ENCODE measurements at regions not wholly inside any gene's neighbourhood (a gene's known extent, or its start where the extent isn't known, plus 50 kb on each side); places are given as distances from the start of the nearest gene placed in this dataset.

- H3K4me3 ChIP-seq (ENCODE audit: control insufficient read depth, low read depth, low read length), result no peak overlapping the region
- DNase-seq (ENCODE audit: low read depth), result no peak
- TF ChIP-seq CTCF (IDR thresholded peaks at IDR 0.05; ENCODE audit: control insufficient read depth, insufficient read depth, low read depth, low read length, missing control alignments), result peak; percentile 52
These were observed 196.9 kb downstream of the CSNK2A3 start for GRCh38 chr11:11155962-11156815.

GRCh38 chr11:11152877-11153276 lies 200.2 kb downstream of the CSNK2A3 start:
- no peak for TF ChIP-seq CTCF (IDR thresholded peaks at IDR 0.05; ENCODE audit: control insufficient read depth, insufficient read depth, low read depth, low read length, missing control alignments)
- DNase-seq (ENCODE audit: low read depth), result no peak
- no peak overlapping the region for H3K4me3 ChIP-seq (ENCODE audit: control insufficient read depth, low read depth, low read length)

- H3K4me3 ChIP-seq (ENCODE audit: control insufficient read depth, low read depth, low read length), result no peak overlapping the region
- TF ChIP-seq CTCF (IDR thresholded peaks at IDR 0.05; ENCODE audit: control insufficient read depth, insufficient read depth, low read depth, low read length, missing control alignments), result no peak
- DNase-seq (ENCODE audit: low read depth), result no peak
These were observed 203.2 kb downstream of the CSNK2A3 start for GRCh38 chr11:11149671-11150459.

- TF ChIP-seq CTCF (IDR thresholded peaks at IDR 0.05; ENCODE audit: control insufficient read depth, insufficient read depth, low read depth, low read length, missing control alignments), result no peak
- DNase-seq (ENCODE audit: low read depth), result no peak
- H3K4me3 ChIP-seq (ENCODE audit: control insufficient read depth, low read depth, low read length), result no peak overlapping the region
These were observed 204.5 kb downstream of the CSNK2A3 start for GRCh38 chr11:11148596-11148995.

- peak; percentile 46 for TF ChIP-seq CTCF (IDR thresholded peaks at IDR 0.05; ENCODE audit: control insufficient read depth, insufficient read depth, low read depth, low read length, missing control alignments)
These were observed 204.9 kb downstream of the CSNK2A3 start for GRCh38 chr11:11148104-11148509.

GRCh38 chr11:11146830-11147229 lies 206.2 kb downstream of the CSNK2A3 start:
- DNase-seq (ENCODE audit: low read depth), result no peak
- TF ChIP-seq CTCF (IDR thresholded peaks at IDR 0.05; ENCODE audit: control insufficient read depth, insufficient read depth, low read depth, low read length, missing control alignments), result no peak
- H3K4me3 ChIP-seq (ENCODE audit: control insufficient read depth, low read depth, low read length), result no peak overlapping the region

More at GRCh38 chr11:11148104-11148509, 204.9 kb downstream of the CSNK2A3 start:
- DNase-seq (ENCODE audit: low read depth), result peak; percentile 79
- no peak overlapping the region for H3K4me3 ChIP-seq (ENCODE audit: control insufficient read depth, low read depth, low read length)

Measured in AG09309 (cell line).